H9 (cell line): ENCODE measurements at regions not wholly inside any gene's neighbourhood (a gene's known extent, or its start where the extent isn't known, plus 50 kb on each side); places are given as distances from the start of the nearest gene placed in this dataset.

Experiments
- DNase-seq: peaks from one replicate; pipeline ENCODE4 v3.0.0-alpha.2; 2017
- H2AFZ ChIP-seq: one replicate; pipeline ENCODE4 v1.6.1; 2013; ENCODE audit warnings: mild to moderate bottlenecking, low read length, control low read depth, moderate library complexity
- H2AK5ac ChIP-seq: 2 replicates; pipeline ENCODE4 v1.6.1; 2013; ENCODE audit warnings: low read length, control low read depth, mixed read lengths; ENCODE audit not compliant: insufficient read length
- H2BK120ac ChIP-seq: one replicate; pipeline ENCODE4 v1.6.1; 2013; ENCODE audit warnings: low read depth, mild to moderate bottlenecking, low read length, control low read depth, inconsistent platforms; ENCODE audit not compliant: poor library complexity, severe bottlenecking
- H2BK12ac ChIP-seq: 2 replicates; pipeline ENCODE4 v1.6.1; 2013; ENCODE audit warnings: low read length, control low read depth, mixed read lengths, low read depth; ENCODE audit not compliant: insufficient read length
- H2BK15ac ChIP-seq: 2 replicates; pipeline ENCODE4 v1.6.1; 2013; ENCODE audit warnings: low read depth, low read length, control low read depth
- H2BK20ac ChIP-seq: one replicate; pipeline ENCODE4 v1.6.1; 2013; ENCODE audit warnings: low read depth, mild to moderate bottlenecking, low read length, control low read depth, inconsistent platforms; ENCODE audit not compliant: poor library complexity, severe bottlenecking
- H2BK5ac ChIP-seq: 2 replicates; pipeline ENCODE4 v1.6.1; 2013; ENCODE audit warnings: low read length, control low read depth, mixed read lengths; ENCODE audit not compliant: insufficient read length
- H3K14ac ChIP-seq: 2 replicates; pipeline ENCODE4 v1.6.1; 2013; ENCODE audit warnings: low read length, control low read depth; ENCODE audit not compliant: insufficient read depth
- H3K18ac ChIP-seq: 2 replicates; pipeline ENCODE4 v1.6.1; 2013; ENCODE audit warnings: low read depth, mild to moderate bottlenecking, mixed read lengths, low read length, control low read depth; ENCODE audit not compliant: insufficient read length
- H3K23ac ChIP-seq: 2 replicates; pipeline ENCODE4 v1.6.1; 2013; ENCODE audit warnings: low read length, control low read depth, mixed read lengths, low read depth; ENCODE audit not compliant: insufficient read length
- H3K23me2 ChIP-seq: 2 replicates; pipeline ENCODE4 v1.6.1; 2013; ENCODE audit warnings: low read depth, mild to moderate bottlenecking, mixed read lengths, low read length, control low read depth; ENCODE audit not compliant: insufficient read length, poor library complexity, severe bottlenecking
- H3K27ac ChIP-seq: 2 replicates; pipeline ENCODE4 v1.5.1; 2013; ENCODE audit warnings: low read length, control low read depth, mixed read lengths, low read depth; ENCODE audit not compliant: insufficient read length
- H3K27me3 ChIP-seq: 2 replicates; pipeline ENCODE4 v1.6.1; 2013; ENCODE audit warnings: low read length, control low read depth, inconsistent platforms; ENCODE audit not compliant: insufficient read depth
- H3K4ac ChIP-seq: 2 replicates; pipeline ENCODE4 v1.6.1; 2013; ENCODE audit warnings: low read depth, mild to moderate bottlenecking, control low read depth, inconsistent platforms, low read length, moderate library complexity
- H3K4me1 ChIP-seq: 2 replicates; pipeline ENCODE4 v1.6.1; 2013; ENCODE audit warnings: low read length, control low read depth, inconsistent platforms; ENCODE audit not compliant: insufficient read depth
- H3K4me2 ChIP-seq: 2 replicates; pipeline ENCODE4 v1.6.1; 2013; ENCODE audit warnings: low read length, control low read depth, mixed read lengths; ENCODE audit not compliant: insufficient read length, insufficient read depth
- H3K56ac ChIP-seq: 2 replicates; pipeline ENCODE4 v1.6.1; 2013; ENCODE audit warnings: low read depth, mild to moderate bottlenecking, mixed read lengths, low read length, control low read depth; ENCODE audit not compliant: insufficient read length
- H3K79me1 ChIP-seq: 2 replicates; pipeline ENCODE4 v1.6.1; 2013; ENCODE audit warnings: low read depth, mild to moderate bottlenecking, moderate library complexity, low read length, control low read depth, inconsistent platforms; ENCODE audit not compliant: insufficient read depth, poor library complexity, severe bottlenecking
- H3K79me2 ChIP-seq: 2 replicates; pipeline ENCODE4 v1.6.1; 2013; ENCODE audit warnings: low read length, control low read depth, inconsistent platforms; ENCODE audit not compliant: insufficient read depth
- H3K9ac ChIP-seq: 2 replicates; pipeline ENCODE4 v1.6.1; 2013; ENCODE audit warnings: low read length, control low read depth, mixed read lengths; ENCODE audit not compliant: insufficient read length; ENCODE audit errors: extremely low read depth
- H3K9me3 ChIP-seq: one replicate; pipeline ENCODE4 v1.6.1; 2013; ENCODE audit warnings: low read depth, low read length, inconsistent platforms; ENCODE audit not compliant: control insufficient read depth
- H3T11ph ChIP-seq: one replicate; pipeline ENCODE4 v1.6.1; 2013; ENCODE audit warnings: mild to moderate bottlenecking, low read length, control low read depth, inconsistent platforms
- H4K20me1 ChIP-seq: one replicate; pipeline ENCODE4 v1.6.1; 2013; ENCODE audit not compliant: control insufficient read depth, insufficient read length, insufficient read depth
- H4K5ac ChIP-seq: 2 replicates; pipeline ENCODE4 v1.6.1; 2013; ENCODE audit warnings: low read depth, mild to moderate bottlenecking, mixed read lengths, low read length, control low read depth; ENCODE audit not compliant: insufficient read length
- H4K8ac ChIP-seq: replicated peaks from 2 replicates; pipeline ENCODE4 v1.6.1; 2013; ENCODE audit warnings: low read length, control low read depth, mixed read lengths, low read depth; ENCODE audit not compliant: insufficient read length
- H4K91ac ChIP-seq: 2 replicates; pipeline ENCODE4 v1.6.1; 2013; ENCODE audit warnings: low read depth, mild to moderate bottlenecking, moderate library complexity, mixed read lengths, low read length, control low read depth; ENCODE audit not compliant: insufficient read length
- H3K27ac Mint-ChIP-seq, 3 experiments: 2 replicates in 2 of 3; 3 replicates in 1 of 3; pipeline ENCODE4 v1.8.0; 2020 to 2021; ENCODE audit warnings: mixed read lengths in 3 of 3, mild to moderate bottlenecking in 1 of 3, moderate library complexity in 1 of 3
- H3K27me3 Mint-ChIP-seq: 2 replicates; pipeline ENCODE4 v1.8.0; 2021; ENCODE audit warnings: low read depth, mild to moderate bottlenecking, moderate library complexity, mixed read lengths
- H3K36me3 Mint-ChIP-seq, 3 experiments: 2 replicates in 2 of 3; 3 replicates in 1 of 3; pipeline ENCODE4 v1.8.0; 2020 to 2021; ENCODE audit warnings: low read depth in 3 of 3, mixed read lengths in 3 of 3; ENCODE audit not compliant: insufficient read depth in 1 of 3
- H3K4me1 Mint-ChIP-seq, 2 experiments: 2 replicates each; pipeline ENCODE4 v1.8.0; 2020; ENCODE audit warnings: mixed read lengths in 2 of 2
- H3K4me3 Mint-ChIP-seq, 2 experiments: 2 replicates in 1 of 2; 3 replicates in 1 of 2; pipeline ENCODE4 v1.8.0; 2020 to 2021; ENCODE audit warnings: mild to moderate bottlenecking in 2 of 2, mixed read lengths in 2 of 2, moderate library complexity in 1 of 2
- H3K9me3 Mint-ChIP-seq, 2 experiments: 2 replicates in 1 of 2; 3 replicates in 1 of 2; pipeline ENCODE4 v1.8.0; 2020; ENCODE audit warnings: mild to moderate bottlenecking in 2 of 2, mixed read lengths in 2 of 2, moderate library complexity in 1 of 2
- CTCF ChIP-seq: fragments of 200-600 bp; sonication (generic); conservative IDR thresholded peaks from 3 replicates; pipeline ENCODE4 v1.8.0; 2021; ENCODE audit warnings: antibody characterized with exemption, mild to moderate bottlenecking
- WGBS: extraction: QIAGEN DNeasy Blood & Tissue Kit; methylation state at CpG from one replicate; pipeline ENCODE4 v1.1.7; 2013; ENCODE audit warnings: missing lambda C conversion rate, low lambda C conversion rate, mixed read lengths; ENCODE audit not compliant: insufficient read length; ENCODE audit errors: extremely low coverage; 5-methylcytosine and 5-hydroxymethylcytosine counted together

- H3K4me2 ChIP-seq = peak overlapping the region; percentile 33
- H3K36me3 Mint-ChIP-seq = peaks cover 0 to 4% (median under 1%) of the 10 kb centered on the region in 3 experiments; a peak in 4 of 7 replicates
- peaks cover 31 to 37% of the 10 kb centered on the region in 2 experiments for H3K4me1 Mint-ChIP-seq
- no peaks in the 10 kb centered on the region for H3K23me2 ChIP-seq
- no peak overlapping the region for H4K5ac ChIP-seq
- no peak overlapping the region for H4K91ac ChIP-seq
- peak overlapping the region; percentile 98 to 100 (median 100); a peak in 6 of 7 replicates for H3K27ac Mint-ChIP-seq
- no peak overlapping the region for H2BK120ac ChIP-seq
- no peak overlapping the region for H2AFZ ChIP-seq
- H3K56ac ChIP-seq = no peak overlapping the region
- no peak overlapping the region for H2BK12ac ChIP-seq
- H3K9me3 ChIP-seq = peaks cover 35% of the 10 kb centered on the region
- no peak for DNase-seq
- H3K27me3 Mint-ChIP-seq = no peaks in the 10 kb centered on the region; the same call in 1 of the 2 replicates
- no peak overlapping the region for H3T11ph ChIP-seq
- no peak overlapping the region for H3K14ac ChIP-seq
- H4K8ac ChIP-seq = no peak overlapping the region
- TF ChIP-seq CTCF = peak; percentile 8; the same call in 1 of the 3 replicates
- H3K9me3 Mint-ChIP-seq = peaks cover 60 to 74% of the 10 kb centered on the region in 2 experiments
- no peak overlapping the region for H3K23ac ChIP-seq
- H2AK5ac ChIP-seq = no peak overlapping the region
- no peak overlapping the region for H3K18ac ChIP-seq
- no peaks in the 10 kb centered on the region for H3K27me3 ChIP-seq
- H3K27ac ChIP-seq = no peak overlapping the region
- no peaks in the 10 kb centered on the region for H4K20me1 ChIP-seq
- H3K4me1 ChIP-seq = no peaks in the 10 kb centered on the region; the same call in 1 of the 2 replicates
- no peak overlapping the region for H2BK20ac ChIP-seq
- no CpG with 5 or more reads among the region's 6 CpGs for WGBS
- no peak overlapping the region for H3K4ac ChIP-seq
- H3K79me1 ChIP-seq = no peaks in the 10 kb centered on the region
- peak overlapping the region; percentile 90 to 91 for H3K4me3 Mint-ChIP-seq
- no peak overlapping the region for H2BK15ac ChIP-seq
- H2BK5ac ChIP-seq = no peak overlapping the region
- H3K79me2 ChIP-seq = no peaks in the 10 kb centered on the region
- H3K9ac ChIP-seq = no peak overlapping the region
These were observed 110.2 kb downstream of the GNL3L start for GRCh38 chrX:54640103-54640690.
